SK-N-SH (cell line): ENCODE measurements at regions not wholly inside any gene's neighbourhood (a gene's known extent, or its start where the extent isn't known, plus 50 kb on each side); places are given as distances from the start of the nearest gene placed in this dataset.

ENCODE experiments used
- CTCF ChIA-PET: fragments of 300-600, 350-600 bp; formaldehyde crosslinking; extraction: SDS; loops from one replicate; lab custom pipeline; 2021; lab: Yijun Ruan, JAX
- POLR2A ChIA-PET: fragments of 350-600 bp; sonication (Branson Sonifier 250); formaldehyde crosslinking; extraction: SDS; loops from one replicate; lab custom pipeline; 2020; ENCODE audit warnings: antibody characterized with exemption, inconsistent platforms; lab: Yijun Ruan, JAX
- DNase-seq: peaks from one replicate; pipeline ENCODE4 v3.0.0; 2012
- H2AFZ ChIP-seq: fragments of 200-600 bp; sonication (generic); 2 replicates; pipeline ENCODE4 v1.8.1; 2016; ENCODE audit warnings: antibody characterized with exemption, mild to moderate bottlenecking, low read depth
- H3F3A ChIP-seq: fragments of 200-600 bp; sonication (generic); replicated peaks from 2 replicates; pipeline ENCODE3; 2016; ENCODE audit warnings: antibody characterized with exemption, mild to moderate bottlenecking; ENCODE audit not compliant: insufficient read depth
- H3K27ac ChIP-seq, 2 experiments: fragments of 200-500 bp in 1 of 2; fragments of 200-600 bp in 1 of 2; sonication (Bioruptor generic) in 1 of 2; sonication (generic), shearing (Covaris generic) in 1 of 2; 2 replicates each; pipeline versions ENCODE4 v1.5.1 to v1.6.1; 2014 to 2016; ENCODE audit warnings: low read depth in 2 of 2, inconsistent platforms in 1 of 2, low read length in 1 of 2, mild to moderate bottlenecking in 1 of 2, mixed read lengths in 1 of 2
- H3K27me3 ChIP-seq: fragments of 200-600 bp; sonication (generic), shearing (Covaris generic); 2 replicates; pipeline ENCODE4 v1.6.1; 2016; ENCODE audit warnings: mixed run types; ENCODE audit not compliant: insufficient read depth
- H3K36me3 ChIP-seq, 2 experiments: fragments of 200-500 bp in 1 of 2; fragments of 200-600 bp in 1 of 2; sonication (Bioruptor generic) in 1 of 2; sonication (generic) in 1 of 2; replicated peaks in 1 of 2; 2 replicates each; pipeline versions ENCODE3 to v1.5.1; 2014 to 2016; ENCODE audit warnings: low read length in 1 of 2, mild to moderate bottlenecking in 1 of 2; ENCODE audit not compliant: insufficient read depth in 2 of 2, control insufficient read depth in 1 of 2
- H3K4me1 ChIP-seq, 2 experiments: fragments of 200-500 bp in 1 of 2; fragments of 200-600 bp in 1 of 2; sonication (Bioruptor generic) in 1 of 2; sonication (generic), shearing (Covaris generic) in 1 of 2; 2 replicates each; pipeline versions ENCODE4 v1.5.1 to v1.6.1; 2014 to 2016; ENCODE audit warnings: low read depth in 1 of 2, low read length in 1 of 2, mixed run types in 1 of 2; ENCODE audit not compliant: insufficient read depth in 2 of 2, control insufficient read depth in 1 of 2
- H3K4me2 ChIP-seq: fragments of 200-600 bp; sonication (generic), shearing (Covaris generic); 2 replicates; pipeline ENCODE4 v1.6.1; 2017; ENCODE audit warnings: mixed run types
- H3K4me3 ChIP-seq, 2 experiments: fragments of 200-500 bp in 1 of 2; fragments of 200-600 bp in 1 of 2; sonication (Bioruptor generic) in 1 of 2; sonication (generic), shearing (Covaris generic) in 1 of 2; 2 replicates each; pipeline versions ENCODE4 v1.5.1 to v1.8.1; 2014 to 2016; ENCODE audit warnings: low read depth in 2 of 2, inconsistent platforms in 1 of 2, low read length in 1 of 2, mild to moderate bottlenecking in 1 of 2, mixed read lengths in 1 of 2, moderate library complexity in 1 of 2
- H3K79me2 ChIP-seq: fragments of 200-600 bp; sonication (generic); 2 replicates; pipeline ENCODE4 v1.8.1; 2017; ENCODE audit warnings: mild to moderate bottlenecking; ENCODE audit not compliant: insufficient read depth
- H3K9ac ChIP-seq: fragments of 200-600 bp; sonication (generic); 2 replicates; pipeline ENCODE4 v1.6.1; 2017; ENCODE audit warnings: mixed run types
- H3K9me2 ChIP-seq: fragments of 200-600 bp; sonication (generic); 2 replicates; pipeline ENCODE4 v1.6.1; 2017; ENCODE audit warnings: mixed run types
- H3K9me3 ChIP-seq: fragments of 200-600 bp; sonication (generic); 2 replicates; pipeline ENCODE4 v1.6.1; 2017; ENCODE audit warnings: mixed run types, mild to moderate bottlenecking, moderate library complexity
- H4K20me1 ChIP-seq: fragments of 200-600 bp; sonication (generic); 2 replicates; pipeline ENCODE4 v1.6.1; 2017; ENCODE audit warnings: mild to moderate bottlenecking, mixed run types; ENCODE audit not compliant: insufficient read depth
- CHD2 ChIP-seq: fragments of 150-350 bp; IDR thresholded peaks from 2 replicates; pipeline ENCODE4 v1.6.1; 2018; ENCODE audit warnings: low read length; ENCODE audit not compliant: partially characterized antibody
- ELF1 ChIP-seq: IDR thresholded peaks from 2 replicates; pipeline ENCODE4 v1.4.0; 2012
- EP300 ChIP-seq, 2 experiments: IDR thresholded peaks; 2 replicates each; pipeline versions ENCODE4 v1.4.0 to v1.6.1; 2012; ENCODE audit warnings: borderline replicate concordance in 1 of 2, low read depth in 1 of 2, low read length in 1 of 2
- FOSL2 ChIP-seq: IDR thresholded peaks from 2 replicates; pipeline ENCODE4 v1.4.0; 2012; ENCODE audit warnings: low read depth, mild to moderate bottlenecking, moderate library complexity, borderline replicate concordance
- FOXJ3 ChIP-seq: sonication (generic); formaldehyde crosslinking; IDR thresholded peaks from 2 replicates; pipeline ENCODE4 v1.5.1; 2020; ENCODE audit warnings: mild to moderate bottlenecking, missing genetic modification reagents
- FOXM1 ChIP-seq: IDR thresholded peaks from 2 replicates; pipeline ENCODE4 v1.4.0; 2012; ENCODE audit warnings: low read depth, mild to moderate bottlenecking
- GABPA ChIP-seq: IDR thresholded peaks from 2 replicates; pipeline ENCODE4 v1.4.0; 2012; ENCODE audit warnings: low read depth, mild to moderate bottlenecking
- JUND ChIP-seq: IDR thresholded peaks from 2 replicates; pipeline ENCODE4 v1.4.0; 2012
- MEF2A ChIP-seq: IDR thresholded peaks from 2 replicates; pipeline ENCODE4 v1.4.0; 2012; ENCODE audit warnings: low read depth, borderline replicate concordance
- NFIC ChIP-seq: IDR thresholded peaks from 2 replicates; pipeline ENCODE4 v1.4.0; 2012; ENCODE audit warnings: borderline replicate concordance
- POLR2AphosphoS5 ChIP-seq: IDR thresholded peaks from 2 replicates; pipeline ENCODE4 v1.6.1; 2012; ENCODE audit warnings: low read depth, low read length
- RAD21 ChIP-seq: IDR thresholded peaks from 2 replicates; pipeline ENCODE4 v1.6.1; 2012; ENCODE audit warnings: mild to moderate bottlenecking, low read length
- RXRA ChIP-seq: IDR thresholded peaks from 2 replicates; pipeline ENCODE4 v1.4.0; 2012; ENCODE audit warnings: low read depth, mild to moderate bottlenecking, borderline replicate concordance
- SIN3A ChIP-seq: IDR thresholded peaks from 2 replicates; pipeline ENCODE4 v1.6.1; 2012; ENCODE audit warnings: low read depth, mild to moderate bottlenecking, low read length, moderate library complexity, borderline replicate concordance
- SMC3 ChIP-seq: IDR thresholded peaks from 2 replicates; pipeline ENCODE4 v1.6.1; 2012; ENCODE audit warnings: low read depth, low read length, improper control_type of control experiment
- TAF1 ChIP-seq: IDR thresholded peaks from 2 replicates; pipeline ENCODE4 v1.6.1; 2012; ENCODE audit warnings: low read depth, mild to moderate bottlenecking, low read length, moderate library complexity, borderline replicate concordance
- TCF12 ChIP-seq: IDR thresholded peaks from 2 replicates; pipeline ENCODE4 v1.4.0; 2012
- TEAD4 ChIP-seq: IDR thresholded peaks from 2 replicates; pipeline ENCODE4 v1.4.0; 2012; ENCODE audit warnings: mild to moderate bottlenecking, borderline replicate concordance; ENCODE audit not compliant: insufficient read depth
- USF1 ChIP-seq: IDR thresholded peaks from 2 replicates; pipeline ENCODE4 v1.4.0; 2012; ENCODE audit warnings: low read depth, borderline replicate concordance
- YY1 ChIP-seq: IDR thresholded peaks from 2 replicates; pipeline ENCODE4 v1.4.0; 2012; ENCODE audit warnings: low read depth, mild to moderate bottlenecking
- TF ChIP-seq, protein P1 (sequence below): fragments of 200-600 bp; sonication (generic); IDR thresholded peaks from 2 replicates; pipeline ENCODE4 v1.6.1; 2017; ENCODE audit warnings: antibody characterized with exemption, mild to moderate bottlenecking, moderate library complexity
- TF ChIP-seq, protein P2 (sequence below): IDR thresholded peaks from 2 replicates; pipeline ENCODE4; 2012

DNA sequence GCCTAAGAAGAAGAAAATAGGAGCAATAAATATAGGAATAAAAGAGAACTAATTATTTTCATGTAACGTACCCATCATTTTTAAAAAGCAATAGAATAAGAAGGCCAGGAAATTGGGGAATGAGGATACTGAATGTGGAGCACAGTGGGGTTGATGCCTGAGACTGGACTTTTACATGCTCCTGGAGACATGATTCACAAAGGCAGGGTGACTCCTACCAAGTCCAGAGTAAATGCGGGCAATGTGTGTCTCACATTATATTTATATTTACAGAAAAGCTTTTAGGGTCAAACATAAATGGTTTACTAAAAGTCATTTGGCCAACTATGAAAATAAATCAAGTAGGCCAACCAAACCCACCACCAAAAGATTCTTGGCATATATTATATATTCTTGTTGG, 87.9 kb upstream of the COL5A2 start (continued):
- TF ChIP-seq, protein P1, sequence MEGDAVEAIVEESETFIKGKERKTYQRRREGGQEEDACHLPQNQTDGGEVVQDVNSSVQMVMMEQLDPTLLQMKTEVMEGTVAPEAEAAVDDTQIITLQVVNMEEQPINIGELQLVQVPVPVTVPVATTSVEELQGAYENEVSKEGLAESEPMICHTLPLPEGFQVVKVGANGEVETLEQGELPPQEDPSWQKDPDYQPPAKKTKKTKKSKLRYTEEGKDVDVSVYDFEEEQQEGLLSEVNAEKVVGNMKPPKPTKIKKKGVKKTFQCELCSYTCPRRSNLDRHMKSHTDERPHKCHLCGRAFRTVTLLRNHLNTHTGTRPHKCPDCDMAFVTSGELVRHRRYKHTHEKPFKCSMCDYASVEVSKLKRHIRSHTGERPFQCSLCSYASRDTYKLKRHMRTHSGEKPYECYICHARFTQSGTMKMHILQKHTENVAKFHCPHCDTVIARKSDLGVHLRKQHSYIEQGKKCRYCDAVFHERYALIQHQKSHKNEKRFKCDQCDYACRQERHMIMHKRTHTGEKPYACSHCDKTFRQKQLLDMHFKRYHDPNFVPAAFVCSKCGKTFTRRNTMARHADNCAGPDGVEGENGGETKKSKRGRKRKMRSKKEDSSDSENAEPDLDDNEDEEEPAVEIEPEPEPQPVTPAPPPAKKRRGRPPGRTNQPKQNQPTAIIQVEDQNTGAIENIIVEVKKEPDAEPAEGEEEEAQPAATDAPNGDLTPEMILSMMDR, result no peak
- TF ChIP-seq, protein P2, sequence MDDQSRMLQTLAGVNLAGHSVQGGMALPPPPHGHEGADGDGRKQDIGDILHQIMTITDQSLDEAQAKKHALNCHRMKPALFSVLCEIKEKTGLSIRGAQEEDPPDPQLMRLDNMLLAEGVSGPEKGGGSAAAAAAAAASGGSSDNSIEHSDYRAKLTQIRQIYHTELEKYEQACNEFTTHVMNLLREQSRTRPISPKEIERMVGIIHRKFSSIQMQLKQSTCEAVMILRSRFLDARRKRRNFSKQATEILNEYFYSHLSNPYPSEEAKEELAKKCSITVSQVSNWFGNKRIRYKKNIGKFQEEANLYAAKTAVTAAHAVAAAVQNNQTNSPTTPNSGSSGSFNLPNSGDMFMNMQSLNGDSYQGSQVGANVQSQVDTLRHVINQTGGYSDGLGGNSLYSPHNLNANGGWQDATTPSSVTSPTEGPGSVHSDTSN, result no peak
- no peak for TF ChIP-seq FOXJ3
- TF ChIP-seq EP300 (IDR thresholded peaks at IDR 0.05; ENCODE audit: borderline replicate concordance in 1 of 2, low read depth in 1 of 2, low read length in 1 of 2), result no peak
- no peak for TF ChIP-seq CHD2
- TF ChIP-seq TEAD4, result no peak
- TF ChIP-seq GABPA, result no peak

DNA sequence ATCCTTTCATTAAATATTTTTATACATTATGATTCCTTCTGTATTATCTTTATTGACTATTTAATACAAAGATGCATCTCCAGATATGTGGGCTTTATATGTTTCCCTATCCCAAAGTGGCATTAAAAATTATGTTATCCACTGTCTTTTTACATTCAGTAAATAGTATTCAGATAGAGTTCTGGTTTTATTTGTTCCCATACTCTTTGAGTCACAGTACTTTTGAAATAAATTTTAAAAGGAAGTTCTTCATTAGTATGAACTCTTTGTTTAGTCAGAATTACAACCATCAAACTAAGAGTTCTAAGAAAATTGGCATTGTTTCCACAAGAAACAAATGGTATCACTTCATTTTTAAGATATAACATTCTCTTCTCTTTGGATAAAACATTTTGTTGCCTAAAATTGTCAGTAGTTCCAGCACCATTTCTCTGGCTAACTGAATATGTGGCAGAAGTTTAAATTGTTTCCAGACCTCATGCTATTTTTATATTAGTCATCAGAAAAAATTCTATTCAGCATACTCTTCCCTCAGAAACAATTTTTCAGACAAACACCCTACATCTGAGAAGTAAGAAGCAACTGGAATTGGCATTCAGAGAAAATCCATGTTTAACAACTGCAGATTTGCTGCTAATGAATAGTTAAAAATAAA, 88.5 kb upstream of the COL5A2 start:
- Histone ChIP-seq H3K79me2 (no peaks in the 10 kb centered on the region; the same call in 1 of the 2 replicates), H4K20me1 (no peaks in the 10 kb centered on the region), H3K27ac (peak overlapping the region; percentile 91 to 97), H3K4me2 (no peak overlapping the region), H2AFZ (peak overlapping the region; percentile 49), H3K9ac (peak overlapping the region; percentile 65; the same call in 1 of the 2 replicates), H3K4me3 (no peak overlapping the region), H3K9me3 (peaks cover 8% of the 10 kb centered on the region; the same call in 1 of the 2 replicates), H3K4me1 (peaks cover 0 to 11% of the 10 kb centered on the region in 2 experiments; a peak in 2 of 4 replicates), H3K36me3 (peaks cover 0 to 9% of the 10 kb centered on the region in 2 experiments), H3F3A (peaks cover 31% of the 10 kb centered on the region), H3K27me3 (no peaks in the 10 kb centered on the region), H3K9me2 (no peaks in the 10 kb centered on the region)
- ChIA-PET CTCF (no interaction called here), POLR2A (no interaction called here)
- TF ChIP-seq, protein P2, result peak; percentile 67
- TF ChIP-seq SMC3 (no peak), RAD21 (0 out of 2 replicates have a peak, but pooled peaks have one; percentile 4), NFIC (no peak; the same call in 1 of the 2 replicates), MEF2A (peak; percentile 45), CHD2 (no peak), YY1 (peak; percentile 41; the same call in 1 of the 2 replicates), SIN3A (no peak), POLR2AphosphoS5 (peak; percentile 73; the same call in 1 of the 2 replicates), USF1 (no peak), RXRA (0 out of 2 replicates have a peak, but pooled peaks have one; percentile 10), FOSL2 (peak; percentile 86; the same call in 1 of the 2 replicates), FOXM1 (peak; percentile 42; the same call in 1 of the 2 replicates), JUND (peak; percentile 70), EP300 (IDR thresholded peaks at IDR 0.05; ENCODE audit: borderline replicate concordance in 1 of 2, low read depth in 1 of 2, low read length in 1 of 2) (peak in 1 of 2 experiments; percentile 82; a peak in 2 of 4 replicates), TCF12 (peak; percentile 97), TAF1 (peak; percentile 23; the same call in 1 of the 2 replicates), TEAD4 (peak; percentile 70; the same call in 1 of the 2 replicates), ELF1 (no peak)
- TF ChIP-seq, protein P1, result no peak
- no peak for DNase-seq
